Stimulated activated CD4-positive, alpha-beta T cell treated with anti-CD3 and anti-CD28 coated beads, Interleukin-15, amount 100 ng/mL, for 48 hours (primary cell): ENCODE measurements at regions not wholly inside any gene's neighbourhood (a gene's known extent, or its start where the extent isn't known, plus 50 kb on each side); places are given as distances from the start of the nearest gene placed in this dataset.

ENCODE experiments used
- DNase-seq, 2 donors: peaks; one replicate each; pipeline ENCODE4 v3.0.0-alpha.2; 2020; ENCODE audit warnings: low read depth in 2 of 2

DNA sequence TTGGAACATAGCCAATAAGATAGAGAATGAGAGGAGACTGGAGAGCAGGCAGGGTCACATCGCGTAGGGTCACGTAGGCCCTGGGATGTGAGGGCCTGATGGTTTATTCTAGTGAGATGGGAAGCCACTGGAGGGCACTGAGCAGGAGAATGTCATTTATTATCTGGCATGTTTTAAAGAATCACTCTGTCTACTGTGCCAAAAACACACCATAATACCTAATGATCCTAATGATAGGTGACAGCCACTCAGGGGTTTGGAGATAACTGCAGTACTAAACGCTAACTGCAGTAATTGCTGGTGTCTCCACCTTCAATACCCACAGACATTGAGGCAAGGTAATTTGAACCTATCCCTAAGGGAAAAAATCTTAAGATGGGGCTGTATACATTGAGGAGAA, 185.4 kb downstream of the TTLL7 start:
- DNase-seq, result no peak

DNA sequence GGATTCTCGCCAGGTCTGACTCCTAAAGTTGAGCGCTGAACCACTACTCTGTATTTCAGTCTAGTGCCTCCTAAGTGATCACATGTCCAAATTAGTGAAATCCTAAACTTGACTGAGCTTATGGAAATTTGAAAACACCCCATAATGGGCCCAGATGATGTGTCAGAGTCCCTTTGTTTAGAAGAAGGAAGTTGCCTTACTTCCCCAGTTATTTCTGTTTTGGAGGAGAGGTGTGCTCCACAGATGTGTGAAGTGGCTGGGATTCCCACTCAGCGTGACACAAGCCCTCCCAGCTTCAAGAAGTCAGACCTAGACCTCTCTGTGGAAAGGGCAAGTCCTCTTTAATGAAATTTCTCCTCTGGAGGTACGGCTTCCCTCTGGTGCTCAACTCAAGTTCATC, 188.8 kb downstream of the TTLL7 start:
- no peak for DNase-seq

DNA sequence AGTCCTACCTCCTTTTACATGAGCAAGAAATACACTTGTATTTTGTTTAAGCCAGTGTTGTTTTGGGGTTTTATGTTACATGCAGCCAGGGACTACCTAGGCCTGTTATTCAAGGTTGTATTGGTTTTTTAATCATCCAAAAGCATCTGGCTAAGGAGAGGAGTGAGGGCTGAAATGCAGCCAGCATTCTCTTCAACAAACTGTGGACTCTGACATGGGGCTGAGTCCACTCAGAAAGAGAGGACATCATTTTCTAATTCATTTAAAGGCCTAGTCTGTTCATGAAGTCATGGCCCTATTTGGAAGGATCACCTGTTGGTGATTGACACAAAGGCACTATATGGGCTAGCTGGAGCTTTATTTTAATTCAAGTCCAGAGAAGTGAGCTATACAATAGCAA, 190.4 kb downstream of the TTLL7 start:
- DNase-seq, result no peak

DNA sequence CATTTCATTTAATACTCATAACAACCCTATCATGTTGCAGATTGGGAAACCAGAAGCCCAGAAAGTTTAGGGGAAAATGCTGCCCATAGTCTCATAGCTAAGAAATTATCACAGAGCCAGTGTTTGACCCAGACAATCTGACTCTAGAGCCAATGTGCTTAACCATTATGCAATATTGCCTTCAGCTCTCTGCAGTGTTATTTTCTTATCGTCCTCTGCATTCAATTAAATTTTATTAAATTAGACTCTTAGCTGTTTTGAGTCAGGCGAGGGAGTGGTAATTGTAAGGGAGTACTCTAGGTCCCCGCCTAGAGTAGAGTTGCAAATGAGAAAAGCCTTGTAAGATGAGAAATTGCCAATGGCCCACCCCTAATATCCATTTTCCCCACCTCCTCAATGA, 191.1 kb downstream of the TTLL7 start:
- DNase-seq, result no peak

DNA sequence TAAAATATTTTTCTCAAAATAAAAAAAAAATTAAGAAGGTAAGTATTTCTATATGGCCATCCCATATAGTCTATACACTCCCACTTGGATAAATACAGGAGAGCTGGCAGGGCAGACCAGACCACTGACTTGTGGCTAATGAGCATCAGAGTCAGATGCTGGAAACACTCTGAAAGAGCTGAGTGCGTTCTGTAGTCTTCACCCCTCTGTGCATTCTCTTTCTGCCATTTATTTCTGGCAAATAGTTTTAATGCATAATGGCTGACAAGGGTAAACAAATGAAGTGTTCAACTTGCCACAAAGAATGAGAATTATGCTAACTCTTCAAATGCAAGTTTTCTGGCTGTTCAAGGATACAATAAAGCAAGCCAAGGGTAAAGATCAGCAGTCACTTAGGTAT, 191.7 kb downstream of the TTLL7 start:
- no peak for DNase-seq

DNA sequence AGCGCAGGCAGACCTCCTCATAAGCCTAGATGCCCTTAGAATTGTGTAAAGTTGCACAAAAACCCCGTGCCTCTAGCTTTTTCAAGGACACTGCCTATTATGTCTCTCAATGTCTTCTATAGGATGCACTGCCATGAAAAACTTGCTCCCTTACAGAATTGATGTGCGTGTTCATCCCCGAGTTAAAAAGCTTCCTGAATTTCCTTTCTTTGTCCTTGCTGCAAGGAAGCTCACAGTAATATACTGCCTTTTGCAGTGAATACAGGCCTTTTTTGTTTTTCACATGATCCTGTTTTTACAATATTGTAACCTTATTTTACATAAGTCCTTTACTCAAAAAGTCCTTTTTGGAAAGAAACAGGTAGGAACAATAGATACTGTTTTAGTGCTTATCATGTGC, 193.0 kb downstream of the TTLL7 start:
- no peak for DNase-seq

DNA sequence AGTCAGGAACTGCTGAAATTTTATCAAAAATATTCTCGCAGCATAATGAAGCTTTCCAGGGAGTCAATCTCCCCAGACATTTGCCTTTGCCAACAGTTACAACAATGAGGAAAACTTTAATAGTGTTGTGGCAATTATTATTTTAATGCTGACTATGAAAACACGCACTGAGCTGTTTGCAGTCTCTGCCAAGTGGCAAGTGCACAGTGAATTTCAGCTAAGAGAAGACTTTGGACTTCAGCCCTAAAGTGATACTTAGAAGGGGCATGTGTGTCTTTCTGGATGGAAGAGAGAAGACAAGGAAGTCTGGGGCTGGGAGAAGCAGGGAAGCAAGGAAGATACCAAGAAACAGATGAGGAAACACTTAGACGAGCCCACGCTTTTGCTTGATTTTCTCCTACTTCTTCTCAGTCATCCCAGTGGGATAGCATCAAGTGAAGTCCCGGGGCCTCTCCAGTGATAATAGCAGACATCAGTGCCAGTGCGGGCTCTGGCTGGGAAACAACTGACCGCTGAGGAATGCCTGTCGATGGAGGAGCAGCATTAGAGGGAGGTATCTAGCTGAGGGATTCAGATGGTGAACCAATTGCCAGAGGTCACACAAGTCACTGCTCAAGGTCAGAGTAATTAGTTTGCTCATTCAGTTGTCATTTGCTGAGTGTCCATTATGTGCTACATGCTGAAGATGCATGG, 196.3 kb downstream of the TTLL7 start:
- no peak for DNase-seq

DNA sequence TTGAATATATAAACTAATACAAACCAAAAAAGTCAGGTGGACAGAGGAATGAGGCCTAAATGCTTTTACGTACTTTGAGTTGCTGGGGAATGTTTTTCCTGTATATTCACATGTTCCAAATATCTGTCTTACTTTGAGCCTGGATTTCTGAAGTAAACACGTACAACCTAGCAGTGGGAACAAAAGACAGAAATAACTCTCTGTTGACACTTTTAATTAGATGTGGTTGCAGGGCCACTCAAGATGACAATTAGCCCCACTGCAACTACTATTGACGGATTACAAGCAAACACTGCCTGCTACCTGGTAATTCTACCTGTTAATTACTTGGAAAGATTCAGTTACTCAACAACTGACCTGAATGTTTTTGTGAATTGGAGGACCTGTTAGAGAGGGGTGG, 196.9 kb downstream of the TTLL7 start:
- DNase-seq, result no peak

DNA sequence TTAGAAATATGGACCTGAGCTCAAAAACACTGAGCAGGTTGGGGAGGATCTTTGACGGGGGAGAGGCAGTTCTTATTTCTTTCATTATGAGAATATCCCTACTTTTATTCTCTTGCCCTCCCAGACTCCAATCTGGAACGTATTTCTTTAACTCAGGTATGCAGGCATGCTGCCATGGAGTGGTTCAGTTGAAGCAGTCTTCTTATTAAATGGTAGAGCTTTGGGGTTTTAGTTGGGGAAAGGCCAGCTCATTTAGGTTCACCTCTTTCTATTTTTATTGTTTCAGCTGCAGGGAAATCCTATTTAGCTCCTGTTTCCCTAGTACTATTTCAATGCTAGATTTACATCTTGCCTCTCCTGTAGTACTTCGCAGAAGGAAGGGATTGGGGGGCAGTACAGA, 198.9 kb downstream of the TTLL7 start:
- DNase-seq, result no peak

DNA sequence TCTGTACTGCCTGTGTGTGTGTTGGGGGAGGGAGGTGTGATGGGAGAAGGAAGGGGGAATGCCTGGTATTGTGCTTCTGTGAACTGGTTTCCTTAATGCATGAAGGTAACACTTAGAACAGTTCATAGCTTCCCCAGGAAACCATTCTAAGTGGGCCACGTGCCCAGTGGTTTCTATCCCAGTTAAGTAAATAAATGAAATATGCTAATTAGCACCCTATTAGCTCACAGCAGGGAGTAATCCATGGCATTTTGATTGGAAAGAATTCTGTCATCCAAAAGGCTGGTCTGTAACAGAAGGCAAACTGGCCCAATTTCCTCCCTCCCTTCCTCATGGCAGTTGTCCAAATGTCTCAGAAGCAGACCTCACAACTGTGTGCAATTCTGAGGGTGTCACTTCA, 199.3 kb downstream of the TTLL7 start:
- no peak for DNase-seq

DNA sequence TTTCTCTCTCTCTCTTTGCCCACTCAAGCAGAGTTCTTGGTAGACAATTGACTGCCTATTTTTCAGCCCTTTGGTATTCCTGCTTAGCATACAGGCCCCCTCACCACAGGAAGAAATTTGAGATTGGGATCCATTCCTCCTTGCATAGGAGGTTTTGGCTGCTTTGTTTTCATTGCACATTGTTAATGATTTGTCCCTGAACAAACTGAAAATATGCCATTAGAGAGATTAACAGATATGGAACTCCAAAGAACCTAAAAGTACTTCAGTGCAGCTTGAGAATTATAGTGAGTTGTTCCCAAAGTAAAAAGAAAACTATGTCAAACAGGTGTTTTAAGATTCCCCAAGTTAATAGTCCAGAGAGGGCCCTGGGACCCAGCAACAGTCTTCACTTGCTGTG, 200.0 kb downstream of the TTLL7 start:
- no peak for DNase-seq

DNA sequence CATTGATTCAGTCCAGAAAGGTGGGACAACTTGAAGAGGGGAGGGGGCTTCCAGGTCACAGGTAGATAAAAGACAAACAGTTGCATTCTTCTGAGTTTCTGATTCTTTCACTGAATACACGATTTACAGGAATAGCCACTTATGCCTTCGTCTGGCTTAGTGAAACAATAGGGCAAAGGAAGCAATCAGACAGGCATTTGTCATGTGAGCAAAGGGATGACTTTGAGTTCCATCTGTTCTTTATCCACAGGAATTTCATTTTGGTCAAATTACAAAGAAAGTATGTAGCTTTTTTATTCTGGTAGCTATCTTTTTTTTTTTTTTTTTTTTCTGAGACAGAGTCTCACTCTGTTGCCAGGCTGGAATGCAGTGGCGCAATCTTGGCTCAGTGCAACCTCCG, 202.5 kb downstream of the TTLL7 start:
- no peak for DNase-seq

DNA sequence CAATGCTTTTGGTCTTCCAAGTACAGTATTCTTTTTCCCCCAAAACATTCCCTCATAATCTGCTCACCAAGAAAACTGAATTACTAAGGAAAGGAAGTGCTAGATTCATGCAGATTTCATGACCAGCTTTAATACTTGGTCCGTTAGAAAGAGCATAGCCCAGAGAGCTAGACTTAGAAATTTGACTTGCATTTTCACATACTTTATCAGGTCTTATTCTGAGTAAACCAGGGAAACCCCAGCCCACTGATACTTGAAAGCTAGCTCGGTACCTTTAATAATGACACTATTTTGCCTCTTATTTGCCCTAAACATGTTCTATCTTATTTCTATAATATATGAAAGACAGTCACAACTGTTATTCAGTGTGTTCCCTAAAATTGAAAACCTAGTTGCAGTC, 204.5 kb downstream of the TTLL7 start:
- DNase-seq, result no peak

DNA sequence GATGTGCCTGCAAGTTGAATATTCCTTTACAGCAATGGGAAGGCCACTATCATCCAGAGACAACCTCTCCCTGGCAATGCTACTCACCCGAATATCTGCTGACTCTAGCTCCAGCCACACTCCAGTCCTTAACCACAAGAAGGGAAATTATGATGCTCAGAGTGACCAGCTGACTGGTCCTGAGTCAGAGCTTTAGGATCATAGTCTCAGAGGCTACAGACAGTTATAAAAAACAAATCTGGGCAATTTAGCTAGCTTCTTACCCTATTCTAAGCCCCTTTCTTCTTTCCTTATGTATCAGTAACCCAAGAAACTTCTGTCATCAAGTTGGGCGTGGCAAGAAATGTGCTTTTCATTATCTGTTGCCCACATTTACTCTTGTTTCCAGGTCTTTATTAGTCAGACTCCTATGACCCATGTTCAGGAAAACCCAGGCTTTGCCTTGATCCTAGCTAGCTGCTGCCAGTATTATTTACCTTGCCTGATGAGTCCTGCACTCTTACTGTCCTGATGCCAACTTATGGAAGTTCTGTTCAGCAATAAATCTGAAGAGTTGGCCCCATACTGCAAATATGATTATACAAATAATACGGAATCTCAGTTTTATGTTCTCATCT, 207.0 kb downstream of the TTLL7 start:
- DNase-seq, result no peak

DNA sequence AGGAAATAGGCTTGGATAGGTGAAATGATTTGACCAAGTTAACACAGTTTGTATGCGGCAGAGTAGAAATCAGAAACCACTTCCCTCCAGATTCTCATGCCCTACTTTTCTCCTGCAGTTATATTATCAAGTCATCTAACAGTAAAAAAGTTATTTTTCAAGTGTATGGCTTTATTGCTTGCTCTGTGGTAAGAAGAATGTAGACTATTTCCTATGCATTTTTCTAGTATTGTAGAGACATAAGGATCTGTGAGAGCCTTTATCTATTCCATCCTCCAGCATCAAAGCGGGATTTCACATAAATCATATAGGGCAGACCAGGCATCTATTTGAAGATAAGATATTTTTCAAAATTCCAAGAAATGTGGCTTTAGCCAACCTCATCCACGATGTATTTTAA, 208.5 kb downstream of the TTLL7 start:
- no peak for DNase-seq

DNA sequence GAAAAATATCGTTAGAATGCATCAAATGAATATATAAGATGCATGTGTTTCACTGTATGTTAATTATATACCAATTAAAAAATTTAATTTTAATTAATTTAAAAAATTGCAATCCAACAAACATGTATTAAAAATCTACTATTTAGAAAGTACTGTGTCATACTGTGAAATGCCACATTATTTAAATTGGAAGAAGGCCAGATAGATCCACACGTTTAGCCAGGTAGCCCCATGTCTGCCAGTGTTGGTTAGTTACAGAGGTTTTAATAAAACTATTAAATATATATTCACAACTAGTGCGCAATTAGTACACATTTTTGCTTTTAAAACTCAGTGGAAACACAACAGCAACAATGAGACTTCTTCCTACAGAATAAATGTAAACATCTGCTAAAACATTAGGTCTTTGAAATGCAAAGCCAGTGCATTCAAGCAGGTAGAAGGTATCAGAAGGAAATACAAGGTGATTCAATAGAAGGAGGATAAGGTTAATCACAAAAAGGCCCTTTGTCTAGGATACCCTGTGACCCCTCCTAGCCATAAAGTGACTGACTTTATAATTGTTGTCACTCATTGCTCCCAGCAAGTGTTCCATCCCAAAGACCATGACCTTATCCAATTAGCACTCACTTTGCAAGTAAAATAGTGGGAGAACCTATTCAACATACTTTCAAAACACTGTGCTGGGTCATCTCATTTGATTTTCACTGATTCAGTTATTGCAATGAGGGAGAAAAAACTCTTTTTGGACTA, 211.5 kb downstream of the TTLL7 start:
- no peak for DNase-seq

DNA sequence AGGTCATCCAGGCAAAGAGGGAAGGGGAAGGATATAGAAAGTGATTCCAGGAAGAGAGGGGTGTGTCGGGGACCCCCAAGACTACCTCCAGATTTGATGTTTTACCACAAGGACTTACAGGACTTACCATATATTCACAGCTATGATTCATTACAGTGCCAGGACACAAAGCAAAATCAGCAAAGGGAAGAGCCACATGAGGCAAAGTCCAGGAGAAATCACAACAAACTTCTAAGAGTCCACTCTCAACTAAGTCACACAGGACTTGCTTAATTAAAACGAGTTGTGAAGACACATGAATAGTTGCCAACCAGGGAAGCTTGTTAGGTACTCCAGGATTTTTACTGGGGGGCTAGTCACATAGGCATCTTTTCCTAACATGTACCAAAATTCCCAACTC, 217.3 kb downstream of the TTLL7 start:
- no peak for DNase-seq

DNA sequence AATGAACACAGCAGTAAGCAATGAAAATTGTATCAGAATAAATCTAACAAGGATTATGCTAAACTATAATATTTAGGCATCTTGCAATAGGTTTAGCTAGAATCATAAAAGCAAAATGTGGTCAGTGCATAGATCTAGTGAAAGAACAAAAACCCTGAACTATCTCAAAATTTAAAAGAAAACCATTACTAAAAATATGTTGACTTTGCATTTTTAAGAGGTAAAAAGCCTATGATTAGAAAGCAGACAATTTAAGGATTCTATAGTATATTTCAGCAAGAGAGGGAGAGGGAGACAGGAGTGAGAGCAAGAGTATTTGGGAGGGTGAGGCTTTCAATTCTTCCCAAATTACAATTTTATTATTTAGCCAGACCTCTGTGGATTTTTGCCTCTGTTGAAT, 219.4 kb downstream of the TTLL7 start:
- DNase-seq, result no peak

DNA sequence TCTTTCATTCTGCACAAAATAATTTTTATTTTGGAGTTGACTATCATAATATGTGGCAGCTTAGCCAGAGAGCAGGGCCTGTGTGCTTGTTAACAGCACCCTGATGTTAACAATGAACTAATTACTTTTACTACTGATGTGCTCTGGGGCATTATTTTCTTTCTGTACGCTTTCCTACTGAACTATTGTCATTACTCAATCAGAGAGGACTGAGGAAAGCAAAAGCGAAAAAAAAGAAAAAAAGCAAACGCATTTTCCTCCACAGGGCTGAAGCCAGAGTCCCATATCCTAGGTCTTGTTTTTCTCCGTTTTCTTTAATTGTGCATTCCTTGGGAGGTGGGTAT, 221.2 kb downstream of the TTLL7 start:
- DNase-seq, result no peak

DNA sequence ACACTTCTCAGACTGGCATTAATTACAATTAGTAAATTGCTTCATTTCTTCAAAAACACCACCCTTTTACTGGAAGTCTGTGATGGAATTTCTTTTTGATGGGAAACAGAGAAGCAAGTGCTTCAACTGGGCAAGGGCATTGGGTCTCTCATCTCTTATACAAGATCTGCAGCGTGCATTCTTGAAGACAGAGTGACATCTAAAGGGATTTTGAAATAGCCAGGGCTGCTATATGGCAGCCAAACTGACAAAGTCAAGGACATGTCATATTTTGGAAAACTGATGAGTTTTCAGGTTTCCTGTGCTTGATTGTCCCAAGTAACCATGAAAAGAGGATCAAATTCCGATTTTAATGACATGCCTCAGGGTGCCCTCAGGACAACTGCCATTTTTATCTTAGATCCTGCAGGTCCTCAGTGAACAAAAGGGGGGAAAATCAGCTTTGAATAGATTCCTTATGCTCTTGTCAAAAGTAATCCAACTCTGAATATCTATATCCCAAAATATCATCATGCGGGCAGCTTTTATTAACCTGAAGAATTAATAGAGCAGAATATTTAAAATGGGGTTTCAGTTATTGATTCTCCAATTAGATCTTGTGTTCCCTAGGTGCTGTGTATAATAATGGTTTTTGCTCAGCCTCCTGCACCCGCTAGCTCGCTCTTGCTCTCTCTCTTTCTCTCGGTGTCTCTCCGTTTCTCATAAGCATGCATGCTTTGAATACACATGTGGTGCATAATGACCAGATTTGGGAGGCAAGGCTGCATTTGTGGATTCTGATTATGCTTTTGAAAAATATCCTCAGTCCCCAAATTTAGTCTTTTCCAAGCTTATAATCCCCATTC, 221.8 kb downstream of the TTLL7 start:
- no peak for DNase-seq

DNA sequence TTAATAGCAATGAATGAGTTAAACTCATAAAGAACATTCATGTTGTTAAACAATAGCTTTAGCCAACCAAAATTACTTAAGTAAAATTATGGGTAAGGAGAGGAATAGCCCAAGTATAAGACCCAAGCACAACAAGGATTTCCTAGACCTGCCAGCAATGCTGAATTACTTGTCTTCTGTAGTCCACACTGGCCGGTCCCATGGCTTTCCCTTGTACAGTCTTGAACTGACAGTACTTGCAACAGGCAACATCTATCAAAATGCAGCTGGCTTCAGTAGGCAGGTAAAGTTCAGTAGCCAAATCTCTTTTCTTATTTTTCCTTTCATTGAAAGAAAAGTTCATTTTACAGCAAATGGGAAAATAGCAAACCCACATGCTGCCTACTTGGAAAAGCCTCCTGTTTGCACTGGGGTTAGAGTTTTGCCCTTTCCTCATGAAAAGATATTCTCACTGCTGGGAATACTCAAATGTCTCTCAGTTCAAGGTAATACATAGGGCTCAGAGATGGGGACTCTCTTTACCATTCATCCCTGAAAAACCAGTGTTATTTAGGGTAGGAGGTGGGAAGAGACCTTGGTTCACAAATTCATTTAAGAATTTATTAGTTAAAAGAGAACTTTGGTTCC, 222.8 kb downstream of the TTLL7 start:
- no peak for DNase-seq

DNA sequence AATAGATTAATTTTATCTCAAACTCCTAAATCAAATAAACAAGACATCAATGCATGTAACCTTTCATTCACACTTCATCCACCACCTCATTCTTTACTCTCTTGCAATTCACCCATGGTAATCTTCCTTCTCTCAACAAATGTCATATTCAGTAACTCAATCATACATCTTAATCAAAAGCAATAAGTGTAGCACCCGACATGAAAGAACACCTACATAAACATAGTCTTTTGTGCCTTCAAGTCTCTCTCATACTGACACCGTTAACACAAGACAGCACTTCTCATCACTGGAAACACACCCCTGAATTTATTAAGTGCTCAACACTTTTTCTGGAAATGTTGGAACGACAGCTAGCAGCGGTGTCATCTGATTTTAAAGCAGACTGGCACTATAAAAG, 225.9 kb downstream of the TTLL7 start:
- DNase-seq, result no peak
